ENCODE measurements at regions not wholly inside any gene's neighbourhood (a gene's known extent, or its start where the extent isn't known, plus 50 kb on each side); places are given as distances from the start of the nearest gene placed in this dataset.
"Not testable (repeated sequence)": the region's sequence is repeated elsewhere in the genome, so short reads cannot be mapped to it uniquely, and the experiment has no call there.

DNA sequence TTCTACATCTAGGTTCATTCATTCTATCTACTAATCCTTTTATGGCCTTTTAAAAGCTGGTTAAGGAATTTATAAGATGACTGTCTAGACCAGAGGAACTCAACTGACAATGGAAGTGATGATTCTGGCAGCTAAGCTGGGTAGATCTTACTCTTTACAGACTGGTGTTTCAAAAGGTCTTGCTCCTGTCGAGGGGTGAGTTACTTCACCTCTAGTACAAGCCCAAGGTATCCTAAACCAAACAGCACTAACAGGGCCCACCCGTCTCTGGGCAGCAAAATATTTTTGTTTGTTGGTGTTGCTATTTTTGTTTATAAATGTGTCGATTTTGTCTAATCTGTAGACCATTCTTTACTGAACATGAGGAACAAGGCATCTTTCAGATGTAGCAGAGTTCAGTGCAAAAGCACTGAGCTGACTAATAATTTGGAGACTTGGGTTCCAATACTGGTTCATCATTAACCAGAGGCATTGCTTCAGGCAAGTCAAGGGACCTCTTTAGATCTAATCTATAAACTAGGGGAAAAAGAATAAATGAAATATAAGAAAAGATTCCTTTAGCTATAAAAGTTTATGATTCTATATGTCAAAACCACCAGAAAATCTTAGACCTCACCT is 90.3 kb upstream of the FRG1 start:
- no peak overlapping the region for H3K4me3 ChIP-seq (ENCODE audit: extremely low read depth, insufficient read depth, low read length, poor library complexity, severe bottlenecking)
- no peak overlapping the region for H3K27ac ChIP-seq (ENCODE audit: low read depth, low read length, severe bottlenecking)
- H3K36me3 ChIP-seq (ENCODE audit: control insufficient read depth, insufficient read depth, low read length), result no peaks in the 10 kb centered on the region
- H3K4me1 ChIP-seq (ENCODE audit: control insufficient read depth, insufficient read depth, low read length, poor library complexity, severe bottlenecking), result no peaks in the 10 kb centered on the region
- no peaks in the 10 kb centered on the region for H3K9me3 ChIP-seq (ENCODE audit: control insufficient read depth, low read length)
- 80 to 100% methylated on average over 1 of the region's 3 CpGs for WGBS, 2 experiments (ENCODE audit: insufficient coverage in 2 of 2)

DNA sequence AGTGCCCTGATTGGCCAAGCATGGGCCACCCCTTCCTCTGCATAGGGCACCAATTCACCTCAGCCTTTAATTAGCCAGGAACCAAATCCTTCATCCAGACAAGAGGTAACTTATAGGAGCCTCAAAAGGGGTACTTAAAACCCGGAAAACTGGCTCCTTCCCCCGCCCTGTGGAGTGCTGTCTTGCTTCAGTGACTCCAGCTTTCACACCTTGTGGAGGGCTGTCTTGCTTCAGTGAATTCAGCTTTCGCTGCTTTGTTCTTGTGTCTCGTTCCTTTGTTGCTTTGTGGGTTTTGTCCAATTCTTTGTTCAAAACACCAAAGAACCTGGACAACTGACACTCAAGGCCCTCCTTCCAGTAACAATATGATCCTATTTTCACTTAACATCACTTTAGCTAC is 82.2 kb upstream of the FRG1 start:
- 59 to 83% methylated on average over 4 of the region's 4 CpGs for WGBS, 2 experiments (ENCODE audit: insufficient coverage in 2 of 2)
- Histone ChIP-seq H3K9me3 (ENCODE audit: control insufficient read depth, low read length) (no peaks in the 10 kb centered on the region), H3K36me3 (ENCODE audit: control insufficient read depth, insufficient read depth, low read length) (no peaks in the 10 kb centered on the region), H3K4me3 (ENCODE audit: extremely low read depth, insufficient read depth, low read length, poor library complexity, severe bottlenecking) (no peak overlapping the region), H3K4me1 (ENCODE audit: control insufficient read depth, insufficient read depth, low read length, poor library complexity, severe bottlenecking) (no peaks in the 10 kb centered on the region), H3K27ac (ENCODE audit: low read depth, low read length, severe bottlenecking) (no peak overlapping the region)

DNA sequence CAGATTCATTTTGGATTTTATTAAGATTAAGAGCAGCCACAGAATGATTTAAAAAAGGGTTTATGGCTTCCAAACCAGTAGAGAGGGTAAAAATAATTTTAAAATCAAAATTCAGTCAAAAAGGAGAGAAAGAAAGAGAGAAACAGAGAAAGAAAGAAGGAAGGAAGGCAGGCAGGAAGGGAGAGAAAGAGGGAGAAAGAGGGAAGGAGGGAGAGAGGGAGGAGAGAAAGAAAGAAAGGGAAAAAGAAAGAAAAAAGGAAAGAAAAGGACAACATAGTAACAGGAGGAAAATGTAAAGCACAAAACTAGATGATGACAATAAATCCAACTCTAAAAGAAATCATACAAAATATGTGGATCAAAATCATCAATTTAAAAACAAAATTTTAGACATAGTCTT is 79.6 kb upstream of the FRG1 start:
- Histone ChIP-seq H3K9me3 (ENCODE audit: control insufficient read depth, low read length) (no peaks in the 10 kb centered on the region), H3K27ac (ENCODE audit: low read depth, low read length, severe bottlenecking) (no peak overlapping the region), H3K4me1 (ENCODE audit: control insufficient read depth, insufficient read depth, low read length, poor library complexity, severe bottlenecking) (no peaks in the 10 kb centered on the region), H3K4me3 (ENCODE audit: extremely low read depth, insufficient read depth, low read length, poor library complexity, severe bottlenecking) (no peak overlapping the region), H3K36me3 (ENCODE audit: control insufficient read depth, insufficient read depth, low read length) (no peaks in the 10 kb centered on the region)

DNA sequence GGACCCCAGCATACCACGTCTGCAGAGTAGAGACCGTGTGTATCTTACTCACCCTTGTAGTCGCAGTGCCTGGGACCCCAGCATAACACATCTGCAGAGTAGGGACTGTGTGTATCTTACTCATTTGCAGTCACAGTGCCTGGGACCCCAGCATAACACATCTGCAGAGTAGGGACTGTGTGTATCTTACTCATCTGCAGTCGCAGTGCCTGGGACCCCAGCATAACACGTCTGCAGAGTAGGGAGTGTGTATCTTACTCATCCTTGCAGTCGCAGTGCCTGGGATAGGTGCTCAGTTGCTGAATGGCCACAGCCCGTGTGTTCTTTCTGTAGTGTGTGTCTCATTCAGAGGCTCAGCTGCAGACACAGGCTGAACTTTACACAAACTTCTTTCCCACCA is 71.4 kb upstream of the FRG1 start:
- Histone ChIP-seq H3K9me3 (ENCODE audit: control insufficient read depth, low read length) (no peaks in the 10 kb centered on the region), H3K27ac (ENCODE audit: low read depth, low read length, severe bottlenecking) (no peak overlapping the region), H3K4me1 (ENCODE audit: control insufficient read depth, insufficient read depth, low read length, poor library complexity, severe bottlenecking) (no peaks in the 10 kb centered on the region), H3K36me3 (ENCODE audit: control insufficient read depth, insufficient read depth, low read length) (no peaks in the 10 kb centered on the region), H3K4me3 (ENCODE audit: extremely low read depth, insufficient read depth, low read length, poor library complexity, severe bottlenecking) (no peak overlapping the region)
- 90 to 91% methylated on average over 3 to 4 of the region's 7 CpGs for WGBS, 2 experiments (ENCODE audit: insufficient coverage in 2 of 2)

DNA sequence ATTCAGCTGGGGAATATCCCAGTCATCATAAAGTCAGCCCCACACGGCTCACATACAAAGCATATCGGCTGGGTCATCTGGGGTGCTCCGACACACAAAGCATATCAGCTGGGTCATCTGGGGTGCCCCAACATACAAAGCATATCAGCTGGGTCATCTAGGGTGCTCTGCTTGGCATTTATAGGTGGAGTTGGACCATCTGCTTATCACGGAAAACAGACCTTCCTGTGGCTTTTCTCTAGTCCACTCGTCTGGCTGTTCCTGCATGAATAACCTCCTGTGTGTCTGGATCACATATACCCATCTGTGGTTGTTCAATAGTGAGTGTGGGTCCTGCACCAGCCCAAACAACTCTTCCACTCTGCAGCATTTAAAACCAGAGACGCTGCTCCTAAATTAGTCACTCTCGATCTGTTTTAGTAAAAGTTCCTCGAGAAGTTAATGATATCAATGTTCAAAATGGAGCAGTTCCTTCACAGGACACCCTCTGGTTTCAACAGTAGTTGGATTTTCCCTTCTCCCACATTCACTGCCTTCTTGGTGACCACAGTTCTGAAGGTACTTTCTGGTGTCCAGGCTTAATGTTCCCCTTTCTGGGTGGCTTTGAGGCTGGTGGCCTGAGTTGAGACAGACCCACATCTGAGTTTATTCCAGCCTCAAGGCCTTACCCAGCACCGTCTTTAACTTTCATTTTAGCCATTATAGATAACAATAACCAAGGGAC is 70.0 kb upstream of the FRG1 start:
- H3K4me3 ChIP-seq (ENCODE audit: extremely low read depth, insufficient read depth, low read length, poor library complexity, severe bottlenecking), result no peak overlapping the region
- no peaks in the 10 kb centered on the region for H3K9me3 ChIP-seq (ENCODE audit: control insufficient read depth, low read length)
- H3K27ac ChIP-seq (ENCODE audit: low read depth, low read length, severe bottlenecking), result no peak overlapping the region
- H3K4me1 ChIP-seq (ENCODE audit: control insufficient read depth, insufficient read depth, low read length, poor library complexity, severe bottlenecking), result no peaks in the 10 kb centered on the region
- H3K36me3 ChIP-seq (ENCODE audit: control insufficient read depth, insufficient read depth, low read length), result no peaks in the 10 kb centered on the region
- WGBS, 2 experiments (ENCODE audit: insufficient coverage in 2 of 2), result 91 to 93% methylated on average over 6 to 7 of the region's 9 CpGs

DNA sequence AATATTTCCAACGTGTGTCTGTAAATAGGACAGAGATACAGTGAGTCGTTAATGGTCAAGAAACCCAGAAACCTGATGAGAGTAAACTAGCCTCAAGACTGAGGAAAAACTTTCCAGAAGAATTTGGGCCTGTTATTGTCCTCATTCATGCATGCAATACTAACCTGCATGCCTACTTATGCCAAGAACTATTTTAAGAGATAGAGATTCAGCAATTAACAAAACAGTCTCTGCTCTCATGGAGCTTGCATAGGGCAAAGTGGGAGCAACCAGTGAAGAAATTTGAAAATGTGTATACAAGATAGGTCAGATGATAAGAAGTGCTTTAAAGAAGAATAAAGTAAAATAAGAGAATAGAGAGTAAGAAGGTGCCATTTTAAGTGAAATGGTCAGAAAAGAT is 66.1 kb upstream of the FRG1 start:
- Histone ChIP-seq H3K4me3 (ENCODE audit: extremely low read depth, insufficient read depth, low read length, poor library complexity, severe bottlenecking) (no peak overlapping the region), H3K27ac (ENCODE audit: low read depth, low read length, severe bottlenecking) (no peak overlapping the region), H3K36me3 (ENCODE audit: control insufficient read depth, insufficient read depth, low read length) (no peaks in the 10 kb centered on the region), H3K9me3 (ENCODE audit: control insufficient read depth, low read length) (no peaks in the 10 kb centered on the region), H3K4me1 (ENCODE audit: control insufficient read depth, insufficient read depth, low read length, poor library complexity, severe bottlenecking) (no peaks in the 10 kb centered on the region)
- 88 to 89% methylated on average over 2 of the region's 2 CpGs for WGBS, 2 experiments (ENCODE audit: insufficient coverage in 2 of 2)

DNA sequence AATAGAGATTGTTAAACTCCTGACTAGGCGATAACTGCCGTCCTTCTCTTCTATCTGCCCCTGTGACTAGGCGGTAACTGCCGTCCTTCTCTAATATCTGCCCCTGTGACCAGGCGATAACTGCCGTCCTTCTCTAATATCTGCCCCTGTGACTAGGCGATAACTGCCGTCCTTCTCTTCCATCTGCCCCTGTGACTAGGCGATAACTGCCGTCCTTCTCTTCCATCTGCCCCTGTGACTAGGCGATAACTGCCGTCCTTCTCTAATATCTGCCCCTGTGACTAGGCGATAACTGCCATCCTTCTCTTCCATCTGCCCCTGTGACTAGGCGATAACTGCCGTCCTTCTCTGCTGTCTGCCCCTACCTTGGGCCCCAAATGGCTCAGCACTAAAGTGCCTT is 59.5 kb upstream of the FRG1 start:
- WGBS, 2 experiments (ENCODE audit: insufficient coverage in 2 of 2), result 90 to 92% methylated on average over 13 to 15 of the region's 15 CpGs
- H3K36me3 ChIP-seq (ENCODE audit: control insufficient read depth, insufficient read depth, low read length); H3K4me3 ChIP-seq (ENCODE audit: extremely low read depth, insufficient read depth, low read length, poor library complexity, severe bottlenecking); H3K9me3 ChIP-seq (ENCODE audit: control insufficient read depth, low read length); H3K27ac ChIP-seq (ENCODE audit: low read depth, low read length, severe bottlenecking); H3K4me1 ChIP-seq (ENCODE audit: control insufficient read depth, insufficient read depth, low read length, poor library complexity, severe bottlenecking): not testable (repeated sequence)

DNA sequence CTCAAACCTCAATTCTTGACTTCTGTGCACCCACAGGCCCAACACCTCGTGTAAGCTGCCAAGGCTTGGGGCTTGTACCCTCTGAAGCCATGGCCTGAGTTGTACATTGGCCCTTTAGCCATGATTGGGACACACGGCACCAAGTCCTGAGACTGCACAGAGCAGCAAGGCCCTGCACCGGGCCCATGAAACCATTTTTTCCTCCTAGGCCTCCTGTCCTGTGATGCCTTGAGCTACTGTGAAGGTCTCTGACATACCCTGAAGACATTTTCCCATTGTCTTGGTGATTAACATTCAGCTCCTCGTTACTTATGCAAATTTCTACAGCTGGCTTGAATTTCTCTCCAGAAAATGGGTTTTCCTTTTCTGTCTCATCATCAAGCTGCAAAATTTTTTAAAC is 52.3 kb upstream of the FRG1 start:
- WGBS, 2 experiments (ENCODE audit: insufficient coverage in 2 of 2), result 71 to 89% methylated on average over 4 of the region's 4 CpGs

More for the DNA sequence above, 52.3 kb upstream of the FRG1 start:
- H3K4me3 ChIP-seq (ENCODE audit: extremely low read depth, insufficient read depth, low read length, poor library complexity, severe bottlenecking); H3K4me1 ChIP-seq (ENCODE audit: control insufficient read depth, insufficient read depth, low read length, poor library complexity, severe bottlenecking); H3K9me3 ChIP-seq (ENCODE audit: control insufficient read depth, low read length); H3K36me3 ChIP-seq (ENCODE audit: control insufficient read depth, insufficient read depth, low read length); H3K27ac ChIP-seq (ENCODE audit: low read depth, low read length, severe bottlenecking): not testable (repeated sequence)
